OCI-LY7 (cell line): ENCODE measurements at regions not wholly inside any gene's neighbourhood (a gene's known extent, or its start where the extent isn't known, plus 50 kb on each side); places are given as distances from the start of the nearest gene placed in this dataset.

ENCODE experiments used
- EZH2phosphoT487 ChIP-seq: fragments of 200-600 bp; sonication (generic); IDR thresholded peaks from 2 replicates; pipeline ENCODE4 v1.6.1; 2018; ENCODE audit warnings: low read depth, borderline replicate concordance, mild to moderate bottlenecking, mixed run types, antibody characterized with exemption, low read length, moderate library complexity, mixed read lengths
- TF ChIP-seq, protein P1 (sequence below): fragments of 200-600 bp; sonication (generic); conservative IDR thresholded peaks from 2 replicates; pipeline ENCODE4 v1.5.1; 2014; ENCODE audit warnings: mild to moderate bottlenecking, antibody characterized with exemption, low read length, moderate library complexity, mixed read lengths

DNA sequence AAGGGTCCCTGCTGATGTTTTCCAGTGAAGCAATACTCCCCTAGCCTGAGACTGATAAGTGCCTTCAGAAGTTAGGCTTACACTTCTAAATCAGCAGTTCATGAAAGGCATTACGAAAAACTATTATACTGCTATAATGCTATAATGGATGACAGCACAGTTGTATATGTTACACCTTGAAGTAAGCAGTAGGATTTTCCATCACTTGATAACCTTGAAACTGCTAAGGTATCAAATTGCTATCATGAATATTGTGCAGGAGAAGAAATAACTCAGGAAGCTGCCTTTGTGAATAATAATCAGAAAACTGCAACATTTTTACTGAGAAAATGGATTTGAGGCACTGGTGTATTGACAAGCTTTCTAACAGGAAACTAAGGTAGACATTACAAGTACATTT is 142.3 kb downstream of the HNMT start:
- TF ChIP-seq, protein P1, sequence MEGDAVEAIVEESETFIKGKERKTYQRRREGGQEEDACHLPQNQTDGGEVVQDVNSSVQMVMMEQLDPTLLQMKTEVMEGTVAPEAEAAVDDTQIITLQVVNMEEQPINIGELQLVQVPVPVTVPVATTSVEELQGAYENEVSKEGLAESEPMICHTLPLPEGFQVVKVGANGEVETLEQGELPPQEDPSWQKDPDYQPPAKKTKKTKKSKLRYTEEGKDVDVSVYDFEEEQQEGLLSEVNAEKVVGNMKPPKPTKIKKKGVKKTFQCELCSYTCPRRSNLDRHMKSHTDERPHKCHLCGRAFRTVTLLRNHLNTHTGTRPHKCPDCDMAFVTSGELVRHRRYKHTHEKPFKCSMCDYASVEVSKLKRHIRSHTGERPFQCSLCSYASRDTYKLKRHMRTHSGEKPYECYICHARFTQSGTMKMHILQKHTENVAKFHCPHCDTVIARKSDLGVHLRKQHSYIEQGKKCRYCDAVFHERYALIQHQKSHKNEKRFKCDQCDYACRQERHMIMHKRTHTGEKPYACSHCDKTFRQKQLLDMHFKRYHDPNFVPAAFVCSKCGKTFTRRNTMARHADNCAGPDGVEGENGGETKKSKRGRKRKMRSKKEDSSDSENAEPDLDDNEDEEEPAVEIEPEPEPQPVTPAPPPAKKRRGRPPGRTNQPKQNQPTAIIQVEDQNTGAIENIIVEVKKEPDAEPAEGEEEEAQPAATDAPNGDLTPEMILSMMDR: no peak
- no peak for TF ChIP-seq EZH2phosphoT487
